Lower leg skin (tissue), 4 donors: ENCODE measurements at regions not wholly inside any gene's neighbourhood (a gene's known extent, or its start where the extent isn't known, plus 50 kb on each side); places are given as distances from the start of the nearest gene placed in this dataset.
"Not testable (repeated sequence)": the region's sequence is repeated elsewhere in the genome, so short reads cannot be mapped to it uniquely, and the experiment has no call there.

Source experiments
- DNase-seq, 2 donors: peaks; one replicate each; pipeline ENCODE4 v3.0.0-alpha.2; 2019; ENCODE audit warnings: low spot score in 2 of 2
- H3K4me3 ChIP-seq: fragments of 200-600 bp; sonication (generic); 2 replicates; pipeline ENCODE4 v1.5.1; 2017; ENCODE audit warnings: mild to moderate bottlenecking, low read depth; ENCODE audit not compliant: poor library complexity, severe bottlenecking
- POLR2A ChIP-seq, 2 donors: fragments of 450-650 bp; IDR thresholded peaks; one replicate each; pipeline ENCODE4 v1.6.1; 2016 to 2017; ENCODE audit warnings: antibody characterized with exemption in 2 of 2, mild to moderate bottlenecking in 1 of 2, moderate library complexity in 1 of 2
- WGBS, 2 donors: methylation state at CpG; one replicate each; pipeline ENCODE4 v1.1.5; 2018; 5-methylcytosine and 5-hydroxymethylcytosine counted together
- intact Hi-C: fragments of 100-400 bp; cut with DNase I; formaldehyde crosslinking; loops from one replicate; pipeline ENCODE4 v1.15.0; 2023; ENCODE audit warnings: low total_unique reads
- TF ChIP-seq, protein P1 (sequence below), 3 donors: fragments of 450-650 bp; IDR thresholded peaks; one replicate each; pipeline ENCODE4 v1.5.1; 2016; ENCODE audit warnings: antibody characterized with exemption in 3 of 3, mild to moderate bottlenecking in 3 of 3, moderate library complexity in 2 of 3

DNA sequence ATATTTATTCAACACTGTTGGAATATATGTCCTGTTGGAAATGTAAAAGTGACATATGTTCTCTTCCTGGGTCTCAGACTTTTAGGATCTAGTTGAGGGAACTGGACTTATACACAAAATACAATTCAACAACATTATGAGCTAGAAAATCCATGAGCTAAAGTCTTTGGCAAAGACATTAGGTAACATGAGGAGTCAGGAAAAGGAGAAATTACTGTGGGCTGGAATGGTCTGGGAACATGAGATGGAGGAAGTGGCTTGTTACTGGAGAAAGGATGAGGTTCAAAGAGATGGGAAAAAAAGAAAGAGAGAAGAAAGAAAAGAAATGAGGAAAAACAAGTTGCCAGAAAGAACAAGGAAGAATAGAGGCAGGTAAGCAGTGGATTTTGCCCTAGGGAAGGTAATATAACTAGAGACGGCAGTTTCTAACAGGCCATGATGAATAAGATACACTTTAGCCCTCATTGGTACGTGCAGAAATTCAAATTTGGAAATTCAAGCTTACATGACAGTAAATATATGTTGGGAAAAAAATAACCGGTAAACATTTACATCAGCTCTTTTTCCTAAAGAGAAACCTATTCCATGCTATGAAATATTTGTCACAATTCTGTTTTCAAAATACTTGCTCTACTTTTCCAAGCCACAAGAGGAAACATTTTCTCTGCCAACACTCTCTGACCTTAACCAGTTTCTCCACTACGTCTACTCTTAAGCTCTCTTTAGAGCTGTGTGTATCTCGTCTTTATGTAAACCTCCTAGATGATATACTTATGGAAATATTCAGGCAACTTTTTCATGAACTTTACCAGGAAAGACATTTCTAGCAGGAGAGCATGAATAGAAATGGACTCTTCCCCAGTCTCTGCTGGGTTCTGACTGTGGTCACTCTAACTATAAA lies 268.8 kb upstream of the BTG1 start:
- TF ChIP-seq, protein P1, sequence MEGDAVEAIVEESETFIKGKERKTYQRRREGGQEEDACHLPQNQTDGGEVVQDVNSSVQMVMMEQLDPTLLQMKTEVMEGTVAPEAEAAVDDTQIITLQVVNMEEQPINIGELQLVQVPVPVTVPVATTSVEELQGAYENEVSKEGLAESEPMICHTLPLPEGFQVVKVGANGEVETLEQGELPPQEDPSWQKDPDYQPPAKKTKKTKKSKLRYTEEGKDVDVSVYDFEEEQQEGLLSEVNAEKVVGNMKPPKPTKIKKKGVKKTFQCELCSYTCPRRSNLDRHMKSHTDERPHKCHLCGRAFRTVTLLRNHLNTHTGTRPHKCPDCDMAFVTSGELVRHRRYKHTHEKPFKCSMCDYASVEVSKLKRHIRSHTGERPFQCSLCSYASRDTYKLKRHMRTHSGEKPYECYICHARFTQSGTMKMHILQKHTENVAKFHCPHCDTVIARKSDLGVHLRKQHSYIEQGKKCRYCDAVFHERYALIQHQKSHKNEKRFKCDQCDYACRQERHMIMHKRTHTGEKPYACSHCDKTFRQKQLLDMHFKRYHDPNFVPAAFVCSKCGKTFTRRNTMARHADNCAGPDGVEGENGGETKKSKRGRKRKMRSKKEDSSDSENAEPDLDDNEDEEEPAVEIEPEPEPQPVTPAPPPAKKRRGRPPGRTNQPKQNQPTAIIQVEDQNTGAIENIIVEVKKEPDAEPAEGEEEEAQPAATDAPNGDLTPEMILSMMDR (IDR thresholded peaks at IDR 0.05): no peak
- TF ChIP-seq POLR2A (IDR thresholded peaks at IDR 0.05): no peak
- intact Hi-C loops: no loop called here
- no peak overlapping the region for H3K4me3 ChIP-seq
- DNase-seq: no peak
- WGBS, 2 donors: 37 to 49% methylated on average over 5 of the region's 5 CpGs

DNA sequence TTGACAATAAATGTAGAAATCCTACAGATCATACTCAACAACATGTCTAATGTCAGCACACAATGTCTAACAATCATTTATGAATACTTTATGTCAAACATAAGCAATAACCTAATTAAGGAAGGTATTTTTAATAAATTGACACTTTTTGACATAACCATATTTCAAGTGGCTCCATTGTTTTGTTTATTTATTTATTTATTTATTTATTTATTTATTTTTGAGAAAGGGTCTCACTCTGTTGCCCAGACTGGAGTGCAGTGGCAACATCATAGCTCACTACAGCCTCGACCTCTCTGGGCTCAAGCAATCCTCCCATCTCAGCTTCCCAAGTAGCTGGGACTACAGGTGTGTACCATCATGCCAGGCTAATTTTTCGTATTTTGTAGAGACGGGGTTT lies 267.6 kb upstream of the BTG1 start:
- no peak for DNase-seq
- intact Hi-C loops: no loop called here
- no peak for TF ChIP-seq POLR2A (IDR thresholded peaks at IDR 0.05)
- TF ChIP-seq, protein P1 (IDR thresholded peaks at IDR 0.05): no peak
- no peak overlapping the region for H3K4me3 ChIP-seq
- 95 to 98% methylated on average over 3 of the region's 3 CpGs for WGBS, 2 donors

DNA sequence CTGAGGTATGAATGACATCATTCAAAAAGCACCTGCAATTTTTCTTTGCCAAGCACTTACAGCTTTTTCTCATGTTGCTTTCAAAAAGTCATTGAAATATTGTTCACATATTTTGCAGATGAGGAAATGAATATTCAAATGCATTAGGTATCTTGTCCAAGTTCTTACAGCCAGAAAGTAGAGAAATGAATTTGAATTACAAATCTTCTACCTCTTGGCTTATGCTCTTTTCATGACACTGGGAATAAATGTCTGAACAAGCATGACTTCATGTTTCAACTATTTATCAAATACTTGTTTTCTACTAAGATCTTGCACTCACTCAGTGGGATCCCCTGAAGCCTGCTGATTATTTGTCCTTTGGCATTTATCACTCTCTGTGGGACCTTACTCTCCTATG lies 267.2 kb upstream of the BTG1 start:
- TF ChIP-seq POLR2A (IDR thresholded peaks at IDR 0.05): no peak
- TF ChIP-seq, protein P1 (IDR thresholded peaks at IDR 0.05): no peak
- no peak for DNase-seq
- no peak overlapping the region for H3K4me3 ChIP-seq
- intact Hi-C loops: no loop called here

DNA sequence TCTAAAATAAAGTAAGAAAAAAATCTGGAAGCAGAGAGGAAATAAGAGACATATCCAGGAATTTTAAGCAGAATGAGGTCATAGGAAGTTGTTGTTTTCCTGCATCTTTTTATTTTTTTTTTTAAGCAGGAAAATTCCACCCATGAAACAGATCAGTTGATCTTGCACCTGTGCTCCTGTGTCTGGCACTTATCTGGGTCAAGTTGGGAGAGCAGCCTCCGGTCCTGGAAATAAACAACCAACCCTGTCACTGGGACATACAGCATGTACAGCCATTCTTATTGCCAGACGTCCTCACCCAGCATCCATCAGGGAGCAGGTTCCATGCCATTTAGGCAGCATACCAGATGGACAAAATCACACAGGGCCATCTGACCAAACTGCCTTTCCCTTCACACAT lies 266.0 kb upstream of the BTG1 start:
- WGBS, 2 donors: 47 to 49% methylated on average over 2 of the region's 2 CpGs
- DNase-seq: no peak
- intact Hi-C loops: no loop called here
- no peak for TF ChIP-seq POLR2A (IDR thresholded peaks at IDR 0.05)
- TF ChIP-seq, protein P1 (IDR thresholded peaks at IDR 0.05): no peak
- H3K4me3 ChIP-seq: no peak overlapping the region

DNA sequence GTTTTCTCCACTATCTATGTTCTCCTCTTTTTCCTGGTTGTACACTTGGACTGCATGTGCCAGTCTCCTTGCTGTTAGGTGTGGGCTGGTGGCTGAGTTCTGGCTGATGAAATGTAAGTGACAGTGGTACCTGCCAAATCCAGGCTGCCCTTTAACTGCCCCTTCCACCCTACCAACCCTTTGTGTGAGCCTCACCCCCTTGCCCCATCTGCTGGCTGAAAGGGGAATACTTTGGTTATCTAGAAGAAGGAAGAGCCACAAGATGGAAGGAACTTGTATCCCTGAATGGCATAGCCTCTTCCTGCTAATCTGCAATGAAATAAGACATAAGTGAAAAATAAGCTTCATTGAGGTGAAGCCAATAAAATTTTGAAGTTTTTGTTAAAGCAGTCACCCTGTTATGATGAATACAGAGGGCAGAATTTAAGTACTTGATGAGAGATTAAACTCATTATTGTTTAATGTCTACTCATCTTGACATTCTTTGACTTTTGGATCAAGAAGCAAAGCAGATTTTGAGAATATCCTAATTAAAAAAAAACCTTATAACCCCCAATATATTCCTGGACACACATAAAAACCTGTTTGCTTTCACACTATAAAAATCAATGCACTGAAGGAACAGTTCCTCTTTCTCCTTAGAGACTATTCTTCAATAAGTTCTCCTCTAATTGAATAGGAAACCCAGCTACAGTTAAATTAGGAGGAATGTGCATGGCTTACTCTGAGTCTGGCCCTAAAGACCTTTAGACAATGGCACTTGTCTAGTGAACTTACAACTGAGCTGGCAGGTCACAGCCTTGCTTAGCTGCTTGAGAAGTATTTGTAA lies 262.6 kb upstream of the BTG1 start:
- intact Hi-C loops: no loop called here
- H3K4me3 ChIP-seq: no peak overlapping the region
- TF ChIP-seq POLR2A (IDR thresholded peaks at IDR 0.05): no peak
- TF ChIP-seq, protein P1 (IDR thresholded peaks at IDR 0.05): no peak
- no peak for DNase-seq

DNA sequence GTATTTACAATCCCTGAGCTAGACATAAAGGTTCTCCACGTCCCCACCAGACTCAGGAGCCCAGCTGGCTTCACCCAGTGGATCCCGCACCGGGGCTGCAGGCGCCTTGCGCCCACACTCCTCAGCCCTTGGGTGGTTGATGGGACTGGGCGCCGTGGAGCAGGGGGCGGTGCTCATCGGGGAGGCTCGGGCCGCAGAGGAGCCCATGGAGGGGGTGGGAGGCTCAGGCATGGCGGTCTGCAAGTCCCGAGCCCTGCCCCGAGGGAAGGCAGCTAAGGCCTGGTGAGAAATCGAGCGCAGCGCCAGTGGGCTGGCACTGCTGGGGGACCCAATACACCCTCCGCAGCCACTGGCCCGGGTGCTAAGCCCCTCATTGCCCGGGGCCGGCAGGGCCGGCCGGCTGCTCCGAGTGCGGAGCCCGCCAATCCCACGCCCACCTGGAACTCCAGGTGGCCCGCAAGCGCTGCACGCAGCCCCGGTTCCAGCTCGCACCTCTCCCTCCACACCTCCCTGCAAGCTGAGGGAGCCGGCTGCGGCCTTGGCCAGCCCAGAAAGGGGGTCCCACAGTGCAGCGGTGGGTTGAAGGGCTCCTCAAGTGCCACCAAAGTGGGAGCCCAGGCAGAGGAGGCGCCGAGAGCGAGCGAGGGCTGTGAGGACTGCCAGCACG lies 260.9 kb upstream of the BTG1 start:
- DNase-seq, H3K4me3 ChIP-seq, intact Hi-C loops: not testable (repeated sequence)
- 96% methylated on average over 30 to 38 of the region's 40 CpGs for WGBS, 2 donors

DNA sequence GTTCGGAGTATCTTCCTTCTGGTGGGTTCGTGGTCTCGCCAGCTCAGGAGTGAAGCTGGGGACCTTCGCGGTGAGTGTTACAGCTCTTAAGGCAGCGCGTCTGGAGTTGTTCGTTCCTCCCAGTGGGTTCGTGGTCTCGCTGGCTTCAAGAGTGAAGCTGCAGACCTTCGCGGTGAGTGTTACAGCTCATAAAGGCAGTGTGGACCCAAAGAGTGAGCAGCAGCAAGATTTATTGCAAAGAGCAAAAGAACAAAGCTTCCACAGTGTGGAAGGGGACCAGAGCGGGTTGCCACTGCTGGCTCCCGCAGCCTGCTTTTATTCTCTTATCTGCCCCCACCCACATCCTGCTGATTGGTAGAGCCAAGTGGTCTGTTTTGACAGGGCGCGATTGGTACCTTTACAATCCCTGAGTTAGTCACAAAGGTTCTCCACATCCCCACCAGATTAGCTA lies 260.2 kb upstream of the BTG1 start:
- H3K4me3 ChIP-seq, intact Hi-C loops, DNase-seq: not testable (repeated sequence)
- WGBS, 2 donors: 94% methylated on average over 16 of the region's 16 CpGs
